IPS-NIHi7 (cell line): ENCODE measurements at regions not wholly inside any gene's neighbourhood (a gene's known extent, or its start where the extent isn't known, plus 50 kb on each side); places are given as distances from the start of the nearest gene placed in this dataset.
"Not testable (repeated sequence)": the region's sequence is repeated elsewhere in the genome, so short reads cannot be mapped to it uniquely, and the experiment has no call there.

Experiments
- DNase-seq: peaks from one replicate; pipeline ENCODE4 v3.0.0; 2012; ENCODE audit warnings: mixed read lengths; ENCODE audit errors: extremely low spot score

DNA sequence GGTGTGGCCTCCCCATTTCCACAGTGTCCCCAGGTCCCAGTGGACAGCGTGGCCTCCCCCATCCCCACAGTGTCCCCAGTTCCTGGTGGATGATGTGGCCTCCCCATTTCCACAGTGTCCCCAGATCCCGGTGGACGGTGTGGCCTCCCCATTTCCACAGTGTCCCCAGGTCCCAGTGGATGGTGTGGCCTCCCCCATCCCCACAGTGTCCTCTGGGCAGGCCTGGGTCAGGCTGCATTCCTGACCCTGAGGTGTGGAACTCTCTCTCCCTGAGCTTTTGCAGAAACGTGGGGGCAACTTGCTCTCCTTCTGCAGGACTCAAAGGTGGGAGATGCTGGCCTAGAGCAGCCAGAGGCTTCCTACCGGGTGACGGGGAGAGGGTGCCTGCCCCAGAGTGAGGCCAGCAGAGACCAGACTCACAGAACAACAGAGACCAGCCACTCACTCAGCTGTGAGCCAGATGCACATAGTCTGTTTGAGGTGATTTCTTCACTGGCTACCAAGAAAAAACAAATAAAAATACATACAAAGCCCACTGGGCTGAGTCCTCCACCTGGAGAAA, 85.8 kb upstream of the FGF3 start:
- DNase-seq, result no peak

GRCh38 chr11:69905611-69906452, 86.6 kb upstream of the FGF3 start:
- DNase-seq, result no peak

DNA sequence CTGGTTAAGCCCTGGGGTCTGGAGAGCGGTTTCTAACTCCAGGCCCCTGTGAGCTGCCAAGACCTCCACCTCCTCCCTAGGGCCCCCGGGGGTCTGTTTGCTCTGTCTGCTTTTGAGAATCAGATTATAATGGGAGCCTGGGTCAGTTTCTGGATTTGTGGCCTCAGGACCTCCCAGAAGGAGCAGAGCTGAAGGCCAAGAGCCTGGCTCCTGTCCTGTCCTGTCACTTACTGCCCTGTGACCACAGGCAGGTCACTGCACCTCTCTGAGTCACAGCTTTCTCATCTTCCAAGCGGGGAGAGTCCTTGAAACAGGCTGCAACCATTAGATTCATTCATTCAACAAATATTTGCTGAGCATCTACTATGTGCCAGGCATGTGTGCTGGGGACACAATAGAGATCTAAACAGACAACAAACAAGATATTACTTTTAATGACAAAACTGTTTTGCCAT, 87.3 kb upstream of the FGF3 start:
- no peak for DNase-seq

DNA sequence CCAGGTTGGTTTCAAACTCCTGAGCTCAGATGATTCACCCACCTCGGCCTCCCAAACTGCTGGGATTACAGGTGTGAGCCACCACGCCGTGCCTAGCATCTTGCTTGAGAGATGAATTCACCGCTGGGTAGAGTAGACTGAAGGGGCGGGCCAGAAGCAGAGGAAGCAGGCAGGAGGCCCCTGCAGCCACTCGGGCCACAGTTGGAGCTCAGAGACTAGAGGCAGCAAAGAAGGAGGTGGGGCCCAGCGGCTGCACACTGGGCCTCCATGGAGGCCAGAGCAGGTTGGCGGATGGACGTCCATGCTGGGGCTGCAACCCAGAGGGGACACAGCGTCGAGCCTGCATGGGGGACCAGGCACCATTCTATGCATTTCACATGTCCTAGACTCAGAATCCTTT, 88.4 kb upstream of the FGF3 start:
- no peak for DNase-seq

GRCh38 chr11:69908511-69909220, 89.5 kb upstream of the FGF3 start:
- no peak for DNase-seq

GRCh38 chr11:69909561-69910518, 90.6 kb upstream of the FGF3 start:
- DNase-seq, result peak; percentile 68

DNA sequence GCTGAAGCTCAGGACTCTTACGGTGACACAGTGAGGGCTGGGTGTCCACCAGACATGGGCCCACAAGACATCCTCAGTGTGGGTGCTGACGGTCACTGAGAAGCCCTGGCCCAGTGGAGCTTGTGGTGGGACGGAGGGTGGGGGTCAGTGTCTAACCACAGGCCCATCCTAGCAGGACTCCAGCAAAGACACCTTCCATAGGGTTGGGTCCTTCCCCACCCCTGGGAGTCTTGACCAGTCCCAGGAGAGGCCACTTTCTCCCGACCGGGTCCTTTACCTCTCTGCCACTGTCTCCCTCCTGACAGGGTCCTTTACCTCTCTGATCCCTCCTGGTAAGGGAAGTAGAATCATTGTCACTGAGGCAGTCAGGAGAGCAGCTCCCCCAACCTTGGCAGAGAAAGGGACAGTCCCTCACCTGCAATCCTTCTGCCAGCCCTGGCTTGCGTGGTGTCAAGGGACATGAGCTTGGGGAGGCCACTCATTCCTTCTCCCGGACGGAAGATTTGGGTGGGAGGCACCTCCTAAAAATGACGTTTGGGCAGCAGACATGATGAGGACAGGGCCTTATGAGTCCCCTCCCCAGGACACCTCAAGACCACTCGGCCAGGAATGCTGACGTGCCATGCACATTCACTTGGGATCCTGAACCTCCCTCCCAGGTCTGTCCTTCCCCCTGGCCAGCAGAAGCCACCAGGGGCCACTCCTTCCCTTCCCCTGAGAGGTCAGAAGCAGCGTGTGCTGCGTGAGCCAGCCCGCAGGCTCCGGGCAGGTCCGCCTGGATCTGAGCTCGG, 91.5 kb upstream of the FGF3 start:
- no peak for DNase-seq

GRCh38 chr11:69911310-69912160, 92.3 kb upstream of the FGF3 start:
- no peak for DNase-seq

- no peak for DNase-seq
Measured at GRCh38 chr11:69912161-69912910, 93.1 kb upstream of the FGF3 start.

DNA sequence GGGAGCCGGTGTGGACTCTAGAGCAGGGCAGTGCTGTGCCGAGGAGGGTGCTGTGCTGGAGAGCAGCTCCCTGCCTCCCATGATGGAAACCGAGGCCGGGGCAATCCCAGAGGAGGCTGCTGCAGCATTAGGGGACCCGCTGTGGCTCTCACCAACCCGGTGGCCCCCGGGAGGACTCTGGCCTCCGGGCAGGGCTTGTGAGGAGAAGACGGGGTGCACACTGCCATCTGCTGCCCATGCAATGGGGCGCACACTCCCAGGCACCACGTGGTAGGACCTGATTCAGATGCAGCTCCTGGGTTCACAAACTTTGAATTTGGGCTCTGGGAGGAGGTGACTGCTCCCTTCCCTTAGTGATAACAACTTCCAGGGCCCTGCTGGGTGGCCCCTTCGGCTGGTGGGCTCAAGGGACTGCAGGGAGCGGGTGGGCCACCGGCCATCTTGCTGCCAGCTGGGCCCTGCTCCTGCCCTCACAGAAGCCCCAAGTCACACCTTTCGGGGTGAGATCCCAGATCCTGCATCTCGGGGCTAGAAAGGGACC, 93.8 kb upstream of the FGF3 start:
- DNase-seq, result no peak

DNA sequence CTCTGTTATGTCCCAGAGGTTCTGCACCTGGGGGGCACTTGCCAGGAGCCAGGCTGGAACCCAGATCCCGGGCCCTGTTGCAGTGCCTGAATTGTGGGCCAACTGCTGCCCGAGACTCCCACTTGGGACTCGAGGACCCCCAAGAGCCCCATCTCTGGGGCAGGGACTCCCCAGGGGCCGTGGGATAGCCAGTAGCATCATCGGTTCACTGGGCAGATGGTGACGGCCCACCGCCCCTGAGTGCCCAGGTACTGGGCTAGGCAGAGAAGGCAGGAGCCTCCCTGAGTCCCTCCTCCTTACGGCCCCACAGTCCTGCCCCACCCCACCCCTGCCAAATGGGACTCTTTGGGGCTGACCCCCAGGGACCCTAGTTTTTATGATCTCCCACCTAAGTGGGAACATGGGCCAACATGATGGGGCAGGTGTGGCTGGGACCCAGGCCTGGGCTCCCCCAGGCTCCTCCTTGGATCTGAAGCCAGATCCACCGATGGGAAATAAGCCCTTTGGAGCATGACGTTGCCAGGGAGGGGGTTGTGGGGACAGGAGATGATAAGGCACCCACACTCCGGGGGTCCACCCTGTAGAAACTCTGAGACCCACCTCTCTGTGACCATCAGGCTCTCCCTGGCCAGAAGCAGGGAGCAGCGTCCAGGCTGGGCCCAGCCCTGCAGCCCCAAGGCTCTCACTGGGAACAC, 94.5 kb upstream of the FGF3 start:
- DNase-seq, result no peak

- DNase-seq, result no peak
Measured at GRCh38 chr11:69914286-69915150, 95.3 kb upstream of the FGF3 start.

DNA sequence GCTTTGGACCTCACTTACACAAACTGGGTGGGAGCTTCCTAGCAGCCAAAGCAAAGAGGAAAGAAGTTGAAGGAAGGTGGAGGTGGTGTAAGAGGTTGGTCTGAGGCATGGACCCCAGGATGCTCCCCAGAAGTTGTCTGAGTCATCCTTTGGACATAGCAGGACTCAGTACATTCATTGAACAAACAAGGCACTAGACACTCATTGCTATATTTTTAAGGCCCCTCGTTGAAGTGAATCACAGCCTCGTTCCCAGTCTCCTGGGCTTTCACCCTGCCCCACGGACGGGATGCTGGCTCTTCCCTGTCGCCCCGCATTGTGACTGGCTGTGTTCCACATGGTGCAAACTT, 95.9 kb upstream of the FGF3 start:
- no peak for DNase-seq

- peak; percentile 84 for DNase-seq
Measured at GRCh38 chr11:69915501-69916250, 96.5 kb upstream of the FGF3 start.

- DNase-seq, result not testable (repeated sequence)
Measured at GRCh38 chr11:69916251-69916649, 97.0 kb upstream of the FGF3 start.

- DNase-seq, result no peak
Measured at GRCh38 chr11:69916806-69917387, 97.7 kb upstream of the FGF3 start.
